Body of pancreas (tissue), 4 donors: ENCODE measurements at regions not wholly inside any gene's neighbourhood (a gene's known extent, or its start where the extent isn't known, plus 50 kb on each side); places are given as distances from the start of the nearest gene placed in this dataset.

ENCODE experiments used
- ATAC-seq: fragments of 150-250 bp; one replicate; pipeline ENCODE4 v1.9.1; 2016
- DNase-seq, 4 donors: peaks; one replicate each; pipeline ENCODE4 v3.0.0-alpha.2; 2019
- H3K27ac ChIP-seq, 4 donors: fragments of 200-600 bp; sonication (generic); 1 replicate in 3 of 4; 2 replicates in 1 of 4; pipeline versions ENCODE4 v1.5.1 to v1.6.1; 2016 to 2019; ENCODE audit warnings: mild to moderate bottlenecking in 1 of 4, mixed read lengths in 1 of 4, moderate library complexity in 1 of 4
- H3K27me3 ChIP-seq, 2 donors: fragments of 200-600 bp; sonication (generic); one replicate each; pipeline ENCODE4 v1.6.0; 2016; ENCODE audit warnings: mild to moderate bottlenecking in 1 of 2
- H3K36me3 ChIP-seq, 2 donors: fragments of 200-600 bp; sonication (generic); replicated peaks in 1 of 2; 2 replicates each; pipeline ENCODE4 v1.5.1; 2016; ENCODE audit warnings: low read depth in 2 of 2; ENCODE audit not compliant: insufficient read depth in 1 of 2
- H3K4me1 ChIP-seq: fragments of 200-600 bp; sonication (generic); one replicate; pipeline ENCODE4 v1.6.0; 2016
- H3K4me3 ChIP-seq, 2 donors: fragments of 200-600 bp; sonication (generic); 1 replicate in 1 of 2; 2 replicates in 1 of 2; pipeline ENCODE4 v1.5.1; 2016 to 2019
- H3K9me3 ChIP-seq, 3 donors: fragments of 200-600 bp; sonication (generic); 1 replicate in 2 of 3; 2 replicates in 1 of 3; pipeline ENCODE4 v1.5.1; 2016
- CTCF ChIP-seq, 7 experiments: fragments of 450-650 bp in 4 of 7; fragments of 200-600 bp in 3 of 7; sonication (generic) in 3 of 7; IDR thresholded peaks; one replicate each; pipeline ENCODE4 v1.5.1; 2016 to 2019; ENCODE audit warnings: antibody characterized with exemption in 7 of 7
- POLR2A ChIP-seq, 3 donors: fragments of 450-650 bp; IDR thresholded peaks; one replicate each; pipeline ENCODE4 v1.6.1; 2016; ENCODE audit warnings: antibody characterized with exemption in 3 of 3, mild to moderate bottlenecking in 2 of 3
- WGBS, 2 donors: methylation state at CpG; one replicate each; pipeline ENCODE4 v1.1.5; 2017; 5-methylcytosine and 5-hydroxymethylcytosine counted together
- intact Hi-C: fragments of 100-400 bp; cut with DNase I; formaldehyde crosslinking; loops from one replicate; pipeline ENCODE4 v1.15.1; 2023

GRCh38 chr2:139124271-139124670 is 344.1 kb upstream of the NXPH2 start:
- DNase-seq (no peak), ATAC-seq (no peak)
- H3K9me3 ChIP-seq: no peaks in the 10 kb centered on the region
- intact Hi-C loops: no loop called here
- TF ChIP-seq CTCF (IDR thresholded peaks at IDR 0.05): no peak
- no peak for TF ChIP-seq POLR2A (IDR thresholded peaks at IDR 0.05)
- no peak overlapping the region for H3K4me3 ChIP-seq
- no peaks in the 10 kb centered on the region for H3K36me3 ChIP-seq
- no peak overlapping the region for H3K27ac ChIP-seq
- no peaks in the 10 kb centered on the region for H3K27me3 ChIP-seq
- no peaks in the 10 kb centered on the region for H3K4me1 ChIP-seq

- no peaks in the 10 kb centered on the region for H3K36me3 ChIP-seq
- no peaks in the 10 kb centered on the region for H3K9me3 ChIP-seq
- no peak for DNase-seq
- no peaks in the 10 kb centered on the region for H3K27me3 ChIP-seq
- 7 to 12% methylated on average over 1 of the region's 1 CpG for whole genome bisulfite sequencing, 2 donors
- ATAC-seq: no peak
- no peaks in the 10 kb centered on the region for H3K4me1 ChIP-seq
- intact Hi-C loops: no loop called here
- H3K4me3 ChIP-seq: no peak overlapping the region
- H3K27ac ChIP-seq: no peak overlapping the region
- no peak for TF ChIP-seq CTCF (IDR thresholded peaks at IDR 0.05)
- TF ChIP-seq POLR2A (IDR thresholded peaks at IDR 0.05): no peak
Observed at GRCh38 chr2:139123795-139124194, 343.6 kb upstream of the NXPH2 start.

- no peaks in the 10 kb centered on the region for H3K4me1 ChIP-seq
- ATAC-seq (no peak), DNase-seq (no peak)
- no peaks in the 10 kb centered on the region for H3K36me3 ChIP-seq
- H3K9me3 ChIP-seq: no peaks in the 10 kb centered on the region
- intact Hi-C loops: no loop called here
- H3K4me3 ChIP-seq: no peak overlapping the region
- 59 to 66% methylated on average over 7 of the region's 7 CpGs for WGBS, 2 donors
- no peak overlapping the region for H3K27ac ChIP-seq
- no peak for TF ChIP-seq CTCF (IDR thresholded peaks at IDR 0.05)
- TF ChIP-seq POLR2A (IDR thresholded peaks at IDR 0.05): no peak
- no peaks in the 10 kb centered on the region for H3K27me3 ChIP-seq
Observed at GRCh38 chr2:139122711-139123158, 342.5 kb upstream of the NXPH2 start.

GRCh38 chr2:139099721-139100120 is 319.5 kb upstream of the NXPH2 start:
- TF ChIP-seq CTCF (IDR thresholded peaks at IDR 0.05): no peak
- TF ChIP-seq POLR2A (IDR thresholded peaks at IDR 0.05): no peak
- 37 to 71% methylated on average over 1 of the region's 1 CpG for WGBS, 2 donors
- no peak for DNase-seq
- Histone ChIP-seq H3K9me3 (no peaks in the 10 kb centered on the region), H3K27me3 (no peaks in the 10 kb centered on the region), H3K4me3 (no peak overlapping the region), H3K27ac (no peak overlapping the region), H3K4me1 (no peaks in the 10 kb centered on the region), H3K36me3 (no peaks in the 10 kb centered on the region)
- intact Hi-C loops: no loop called here
- ATAC-seq: no peak

GRCh38 chr2:139098961-139099360 is 318.8 kb upstream of the NXPH2 start:
- Histone ChIP-seq H3K27me3 (no peaks in the 10 kb centered on the region), H3K4me1 (no peaks in the 10 kb centered on the region), H3K4me3 (no peak overlapping the region), H3K9me3 (no peaks in the 10 kb centered on the region), H3K36me3 (no peaks in the 10 kb centered on the region), H3K27ac (no peak overlapping the region)
- ATAC-seq: no peak
- intact Hi-C loops: no loop called here
- DNase-seq: no peak
- TF ChIP-seq POLR2A (IDR thresholded peaks at IDR 0.05) (no peak), CTCF (IDR thresholded peaks at IDR 0.05) (no peak)
- 68 to 73% methylated on average over 2 of the region's 2 CpGs for WGBS, 2 donors
